Mucosa of descending colon (tissue), 3 donors: ENCODE measurements at regions not wholly inside any gene's neighbourhood (a gene's known extent, or its start where the extent isn't known, plus 50 kb on each side); places are given as distances from the start of the nearest gene placed in this dataset.

Source experiments
- ATAC-seq: fragments of 200-7000 bp; cut with Tn5 transposase; one replicate; pipeline ENCODE4 v1.9.1; 2020; ENCODE audit warnings: mild to moderate bottlenecking, moderate library complexity
- DNase-seq, 3 donors: peaks; one replicate each; pipeline ENCODE4 v3.0.0-alpha.2; 2020
- H3K36me3 ChIP-seq: fragments of 200-600 bp; one replicate; pipeline ENCODE4 v1.8.0; 2021; ENCODE audit warnings: low read depth, mild to moderate bottlenecking
- H3K4me1 ChIP-seq: fragments of 200-600 bp; one replicate; pipeline ENCODE4 v1.8.0; 2021; ENCODE audit warnings: low read depth, mild to moderate bottlenecking
- H3K4me3 ChIP-seq: fragments of 200-600 bp; one replicate; pipeline ENCODE4 v1.8.0; 2021; ENCODE audit warnings: mild to moderate bottlenecking
- H3K9me3 ChIP-seq: fragments of 200-600 bp; one replicate; pipeline ENCODE4 v1.8.0; 2021; ENCODE audit warnings: mild to moderate bottlenecking
- CTCF ChIP-seq: fragments of 200-600 bp; IDR thresholded peaks from one replicate; pipeline ENCODE4 v1.8.0; 2022; ENCODE audit warnings: antibody characterized with exemption, mild to moderate bottlenecking
- intact Hi-C, 2 donors: fragments of 100-400 bp; cut with DNase I in 1 of 2; cut with micrococcal nuclease in 1 of 2; formaldehyde crosslinking; loops; one replicate each; pipeline versions ENCODE4 v1.11.0 to v1.11.1; 2022; cut with DNase I, micrococcal nuclease
- donor health status: DM: no; HTN: no; CAD: no; lungs with moderate emphysema.
- donor health status: DM: no; HTN: no; CAD: no.
- donor health status: DM: no; HTN: yes; CAD: no.

- no peaks in the 10 kb centered on the region for H3K4me1 ChIP-seq
- DNase-seq (no peak), ATAC-seq (no peak)
- intact Hi-C loops = no loop called here
- no peak for TF ChIP-seq CTCF
- H3K4me3 ChIP-seq = no peak overlapping the region
- H3K9me3 ChIP-seq = peaks cover 50% of the 10 kb centered on the region
- no peaks in the 10 kb centered on the region for H3K36me3 ChIP-seq
Observed at GRCh38 chr9:103126494-103126893, 131.4 kb downstream of the CYLC2 start.

- H3K9me3 ChIP-seq = peaks cover 11% of the 10 kb centered on the region
- TF ChIP-seq CTCF = no peak
- H3K4me3 ChIP-seq = no peak overlapping the region
- intact Hi-C loops = no loop called here
- ATAC-seq (no peak), DNase-seq (no peak)
- no peaks in the 10 kb centered on the region for H3K4me1 ChIP-seq
- H3K36me3 ChIP-seq = no peaks in the 10 kb centered on the region
Observed at GRCh38 chr9:103139891-103140290, 144.8 kb downstream of the CYLC2 start.

- no peaks in the 10 kb centered on the region for H3K36me3 ChIP-seq
- H3K9me3 ChIP-seq = peaks cover 38% of the 10 kb centered on the region
- no peaks in the 10 kb centered on the region for H3K4me1 ChIP-seq
- DNase-seq (no peak), ATAC-seq (no peak)
- TF ChIP-seq CTCF = no peak
- intact Hi-C loops = no loop called here
- no peak overlapping the region for H3K4me3 ChIP-seq
Observed at GRCh38 chr9:103152473-103152872, 157.3 kb downstream of the CYLC2 start.

GRCh38 chr9:103167530-103167929 is 172.4 kb downstream of the CYLC2 start:
- no peaks in the 10 kb centered on the region for H3K4me1 ChIP-seq
- no peak overlapping the region for H3K4me3 ChIP-seq
- H3K36me3 ChIP-seq = no peaks in the 10 kb centered on the region
- no peak for DNase-seq
- no peak for TF ChIP-seq CTCF
- peaks cover 36% of the 10 kb centered on the region for H3K9me3 ChIP-seq
- intact Hi-C loops = no loop called here
- no peak for ATAC-seq

- H3K4me3 ChIP-seq = no peak overlapping the region
- no peaks in the 10 kb centered on the region for H3K4me1 ChIP-seq
- no peaks in the 10 kb centered on the region for H3K36me3 ChIP-seq
- peaks cover 36% of the 10 kb centered on the region for H3K9me3 ChIP-seq
- TF ChIP-seq CTCF = no peak
- no peak for ATAC-seq
- intact Hi-C loops = no loop called here
- DNase-seq = no peak
Observed at GRCh38 chr9:103168254-103168653, 173.1 kb downstream of the CYLC2 start.

GRCh38 chr9:103169798-103170197 is 174.7 kb downstream of the CYLC2 start:
- intact Hi-C loops = no loop called here
- DNase-seq (no peak), ATAC-seq (no peak)
- no peak overlapping the region for H3K4me3 ChIP-seq
- no peaks in the 10 kb centered on the region for H3K4me1 ChIP-seq
- H3K9me3 ChIP-seq = peaks cover 36% of the 10 kb centered on the region
- no peak for TF ChIP-seq CTCF
- H3K36me3 ChIP-seq = no peaks in the 10 kb centered on the region
